ENCODE measurements at regions not wholly inside any gene's neighbourhood (a gene's known extent, or its start where the extent isn't known, plus 50 kb on each side); places are given as distances from the start of the nearest gene placed in this dataset.

DNA sequence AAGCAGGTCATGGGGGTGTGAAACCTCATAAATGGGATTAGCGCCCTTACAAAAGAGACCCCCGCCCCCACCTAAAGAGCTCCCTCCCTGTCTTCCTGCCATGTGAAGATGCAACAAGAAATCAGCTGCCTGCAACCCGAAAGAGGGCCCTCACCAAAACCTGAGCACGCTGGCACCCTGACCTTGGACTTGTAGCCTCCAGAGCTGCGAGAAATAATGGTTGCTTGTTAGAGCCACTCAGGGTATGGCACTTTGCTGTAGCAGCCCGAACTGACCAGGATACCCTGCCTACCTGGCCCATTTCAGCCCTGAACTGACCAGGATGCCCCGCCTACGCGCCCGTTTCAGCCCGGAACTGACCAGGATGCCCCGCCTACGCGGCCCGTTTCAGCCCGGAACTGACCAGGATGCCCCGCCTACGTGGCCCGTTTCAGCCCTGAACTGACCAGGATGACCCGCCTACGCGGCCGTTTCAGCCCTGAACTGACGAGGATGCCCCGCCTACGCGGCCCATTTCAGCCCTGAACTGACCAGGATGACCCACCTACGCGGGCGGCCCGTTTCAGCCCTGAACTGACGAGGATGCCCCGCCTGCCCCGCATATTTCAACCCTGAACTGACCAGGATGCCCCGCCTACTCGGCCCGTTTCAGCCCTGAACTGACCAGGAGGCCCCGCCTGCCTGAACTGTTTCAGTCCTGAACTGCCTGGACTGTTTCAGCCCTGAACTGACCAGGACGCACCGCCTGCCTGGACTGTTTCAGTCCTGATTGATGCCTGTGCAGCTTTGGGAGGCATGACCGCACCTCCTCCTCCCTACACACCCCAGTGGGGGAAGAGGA lies 120.0 kb downstream of the UQCRFS1 start:
- no peak for DNase-seq

DNA sequence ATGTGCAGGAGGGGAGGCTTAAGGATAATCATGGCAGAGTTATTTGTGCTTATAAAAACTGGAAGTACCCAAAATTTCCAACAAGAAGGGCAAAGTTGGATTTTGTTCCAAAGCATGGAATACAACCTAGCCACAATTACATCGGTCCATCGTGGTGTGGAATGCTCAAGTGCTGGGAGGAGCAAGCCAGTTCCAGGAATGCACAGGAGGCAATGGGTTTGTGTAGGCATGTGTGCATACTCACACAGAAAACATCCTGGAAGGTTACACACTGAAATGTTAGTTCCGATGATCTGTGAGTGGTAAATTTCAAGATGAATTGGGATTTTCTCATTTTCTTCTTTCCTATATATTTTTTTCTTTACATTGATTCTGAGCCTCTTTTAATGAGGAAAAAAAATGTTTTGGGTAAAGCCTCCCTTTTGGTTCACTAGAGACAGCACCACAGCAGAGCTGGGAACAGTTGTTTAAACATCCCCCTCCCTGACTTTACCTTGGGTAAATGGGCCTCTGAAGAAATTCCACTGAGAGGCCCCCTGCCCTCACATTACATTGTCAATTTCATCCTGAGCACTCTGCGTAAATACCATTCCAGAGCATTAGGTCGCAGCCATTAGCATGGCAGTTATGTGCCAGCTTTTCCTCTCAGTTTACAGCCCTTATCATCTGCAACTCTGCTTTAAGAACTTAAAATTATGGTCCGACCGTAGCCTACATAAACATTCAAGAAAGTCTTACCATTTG lies 122.0 kb downstream of the UQCRFS1 start:
- no peak for DNase-seq

DNA sequence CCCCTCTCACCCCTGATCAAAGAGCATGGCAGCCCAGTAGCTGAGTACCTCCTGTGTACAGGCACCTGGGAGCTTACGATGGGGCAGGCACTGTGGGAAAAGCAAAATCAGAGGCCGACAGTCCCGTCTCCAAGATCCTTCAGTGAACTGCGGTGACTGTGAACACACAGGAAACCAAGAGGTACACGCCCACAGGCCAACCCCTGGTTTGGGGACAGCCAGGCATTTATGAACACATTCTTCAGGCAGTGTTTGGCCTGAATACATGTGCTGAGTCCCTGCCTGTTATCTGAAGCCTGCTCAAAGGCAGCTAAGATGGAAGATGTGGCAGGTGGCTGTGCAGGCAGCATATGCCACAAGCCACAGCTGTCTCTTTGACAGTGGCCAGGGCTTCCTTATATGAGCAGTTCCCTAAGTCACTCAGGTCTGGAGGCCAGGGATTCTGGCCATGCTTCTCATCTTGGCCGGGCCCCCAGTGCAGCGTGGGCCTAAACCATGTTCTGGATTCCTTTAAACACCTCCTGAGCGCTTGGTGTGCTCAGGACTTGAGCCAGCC lies 123.6 kb downstream of the UQCRFS1 start:
- no peak for DNase-seq

DNA sequence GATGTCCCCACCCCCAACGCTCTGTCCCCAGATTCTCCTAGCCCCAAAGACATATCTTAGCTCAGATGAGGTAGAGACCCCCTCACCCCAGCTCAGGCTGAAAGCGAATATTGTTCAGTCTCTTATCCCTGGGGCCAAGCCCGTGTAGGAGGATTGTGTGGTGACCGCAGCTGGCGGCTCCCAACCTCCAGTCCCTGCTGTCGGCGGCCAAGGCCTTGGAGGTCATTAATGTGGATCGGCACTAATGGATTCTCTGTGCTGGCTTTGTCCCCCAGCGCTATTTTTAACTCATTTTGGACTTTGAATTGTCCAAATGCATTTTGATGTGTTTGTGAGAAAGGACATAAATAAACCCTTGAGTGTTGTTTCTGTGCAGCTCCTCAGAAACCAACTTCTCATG lies 124.2 kb downstream of the UQCRFS1 start:
- no peak for DNase-seq

DNA sequence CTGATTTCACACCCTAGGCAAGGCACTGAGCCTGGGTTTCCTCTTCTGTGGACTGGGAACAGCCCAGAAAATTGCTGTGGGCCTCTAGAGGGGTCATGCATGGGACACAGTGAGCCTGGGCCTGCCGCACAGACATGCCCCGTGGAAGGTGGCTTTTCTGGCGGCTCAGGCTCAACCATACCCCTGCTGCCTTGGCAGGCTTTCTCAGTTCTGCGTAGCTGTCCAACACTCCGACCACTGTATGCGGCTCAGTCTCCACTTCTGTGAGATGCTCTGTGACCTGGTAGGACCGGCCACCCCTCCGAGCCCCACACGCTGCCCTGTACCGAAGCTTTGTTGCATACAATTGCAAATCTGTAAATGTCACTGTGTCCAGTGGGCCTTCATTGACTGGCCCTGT lies 126.3 kb downstream of the UQCRFS1 start:
- DNase-seq = no peak

DNA sequence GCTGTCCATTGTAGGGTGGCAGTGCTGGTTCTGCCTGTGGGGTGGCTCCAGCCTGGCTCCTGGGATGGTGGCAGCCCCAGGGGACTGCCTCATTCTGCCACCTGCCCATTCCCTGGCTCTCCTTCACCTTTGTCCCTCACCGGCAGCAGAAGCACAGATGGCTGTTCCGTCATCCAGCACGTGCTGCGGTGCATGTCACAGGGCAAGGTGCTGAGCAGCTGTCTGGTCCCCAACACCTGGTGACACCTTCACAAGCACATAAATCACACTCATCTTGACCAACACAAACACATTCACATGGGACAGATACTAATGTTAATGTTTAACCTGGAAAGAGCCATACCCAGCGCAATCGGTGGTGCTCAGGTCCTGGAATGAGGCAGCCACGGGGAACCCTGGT lies 126.8 kb downstream of the UQCRFS1 start:
- no peak for DNase-seq

DNA sequence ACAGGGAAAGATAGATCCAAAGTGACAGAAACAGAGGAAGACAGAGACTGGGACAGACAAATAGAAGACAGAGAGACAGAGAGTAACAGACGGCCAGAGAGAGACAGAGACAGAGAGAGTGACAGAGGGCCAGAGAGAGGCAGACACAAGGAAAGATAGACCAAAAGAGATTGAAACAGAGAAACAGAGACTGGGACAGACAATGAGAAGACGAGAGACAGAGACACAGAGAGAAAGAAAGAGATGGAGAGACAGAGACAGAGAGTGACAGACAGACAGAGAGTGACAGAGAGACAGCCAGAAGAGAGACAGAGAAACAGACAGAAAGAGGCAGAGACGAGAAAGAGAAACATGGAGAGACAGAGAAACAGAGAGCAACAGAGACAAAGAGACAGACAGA lies 127.3 kb downstream of the UQCRFS1 start:
- no peak for DNase-seq

DNA sequence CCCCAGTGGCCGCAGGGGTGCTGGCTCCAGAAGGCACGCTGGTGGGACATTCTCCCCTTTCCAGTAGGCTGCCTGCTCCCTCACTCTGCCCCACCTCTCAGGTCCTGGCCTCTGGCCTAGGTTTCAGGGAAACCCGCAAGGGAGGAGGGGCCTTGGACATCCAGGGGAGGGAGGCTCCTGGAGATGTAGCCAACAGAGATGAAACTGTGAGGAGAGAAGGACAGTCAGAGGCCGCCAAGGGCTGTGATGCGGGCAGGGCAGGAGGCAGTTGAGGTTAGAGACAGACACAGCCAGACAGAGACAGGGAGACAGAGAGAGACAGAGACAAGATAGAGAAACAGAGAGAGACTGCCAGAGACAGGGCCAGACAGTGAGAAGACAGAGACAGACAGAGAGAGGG lies 127.7 kb downstream of the UQCRFS1 start:
- DNase-seq = no peak

DNA sequence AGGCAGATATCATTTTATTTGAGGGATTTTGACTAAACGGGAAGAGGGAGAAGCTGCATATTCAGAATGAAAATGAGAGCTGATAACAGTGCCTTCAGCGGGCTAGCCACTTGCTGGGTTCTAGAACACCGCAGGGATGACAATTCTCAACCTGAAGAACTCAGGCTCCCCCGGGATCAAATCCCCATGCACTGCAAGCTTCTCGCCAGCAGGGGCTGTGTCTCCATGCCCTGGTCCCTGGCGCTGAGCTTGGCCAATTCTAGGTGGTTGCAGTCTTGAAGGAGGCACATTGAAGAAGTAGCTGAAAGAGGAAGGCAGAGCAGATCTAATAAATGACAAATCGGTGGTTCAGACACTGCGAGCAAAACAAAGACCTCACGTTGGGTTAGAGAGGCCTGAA lies 128.7 kb downstream of the UQCRFS1 start:
- DNase-seq = no peak

DNA sequence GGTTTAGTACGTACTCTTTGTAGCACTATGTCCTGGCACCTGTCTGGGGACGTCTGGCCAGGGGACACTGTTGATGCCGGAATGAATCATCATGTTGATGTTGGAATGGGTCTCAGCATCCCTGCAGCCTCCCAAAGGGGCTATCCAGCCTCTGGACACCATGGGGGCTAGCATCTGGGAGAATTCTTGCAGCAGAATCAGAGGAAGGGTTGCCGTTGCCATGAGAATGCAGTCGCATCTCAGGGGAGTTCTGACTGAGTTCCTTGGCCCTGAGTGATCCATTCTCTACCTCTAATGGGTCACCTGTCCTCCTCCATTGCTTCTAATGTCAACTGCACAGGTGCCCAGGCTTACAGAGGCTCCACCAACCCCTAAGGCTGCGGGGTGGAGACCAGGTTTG lies 129.1 kb downstream of the UQCRFS1 start:
- no peak for DNase-seq

DNA sequence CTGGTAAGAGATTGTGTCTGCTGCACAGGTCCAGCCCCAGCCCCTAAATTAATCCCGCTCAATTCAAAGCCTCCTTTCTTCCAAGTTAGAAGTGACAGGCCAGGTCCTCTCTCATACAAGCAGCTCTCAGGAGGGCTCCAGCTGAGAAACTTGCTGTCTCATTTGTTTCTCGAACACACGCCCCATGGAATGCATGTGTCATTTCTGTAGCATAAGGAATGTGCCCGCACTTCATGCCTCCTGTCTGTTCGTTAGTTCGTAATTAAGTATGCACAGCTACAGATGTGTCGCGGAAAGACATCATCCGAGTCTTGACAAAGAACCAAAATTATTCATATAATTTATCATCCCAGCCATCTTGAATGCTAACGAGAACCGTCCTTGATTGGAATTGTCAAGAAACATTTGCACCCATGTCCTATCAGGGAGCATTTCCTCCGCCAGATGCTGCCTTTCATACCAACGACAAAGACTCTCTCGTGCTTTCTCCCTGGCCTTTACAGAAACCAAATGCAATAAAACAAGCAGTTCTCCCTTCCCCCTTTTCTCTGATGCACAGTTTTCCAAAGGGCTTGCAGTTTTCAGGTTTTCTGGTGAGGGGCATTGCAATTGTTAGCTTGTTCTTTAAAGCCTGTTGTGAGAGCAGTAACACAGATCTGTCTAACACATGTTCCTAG lies 133.5 kb downstream of the UQCRFS1 start:
- no peak for DNase-seq

DNA sequence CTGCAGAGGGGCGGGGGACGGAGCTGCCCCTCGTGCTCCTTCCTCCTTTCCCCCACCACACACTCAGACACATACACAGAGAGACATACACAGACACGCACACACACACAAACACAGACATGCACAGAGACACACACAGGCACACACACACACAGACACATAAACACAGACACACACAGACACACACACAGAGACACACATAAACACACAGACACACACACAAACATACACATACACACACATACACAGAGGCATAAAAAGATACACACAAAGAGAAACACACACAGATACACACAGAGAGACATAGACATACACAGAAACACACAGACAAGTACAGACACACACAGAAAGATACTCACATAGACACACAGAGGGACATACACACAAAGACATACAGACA lies 136.0 kb downstream of the UQCRFS1 start:
- no peak for DNase-seq

DNA sequence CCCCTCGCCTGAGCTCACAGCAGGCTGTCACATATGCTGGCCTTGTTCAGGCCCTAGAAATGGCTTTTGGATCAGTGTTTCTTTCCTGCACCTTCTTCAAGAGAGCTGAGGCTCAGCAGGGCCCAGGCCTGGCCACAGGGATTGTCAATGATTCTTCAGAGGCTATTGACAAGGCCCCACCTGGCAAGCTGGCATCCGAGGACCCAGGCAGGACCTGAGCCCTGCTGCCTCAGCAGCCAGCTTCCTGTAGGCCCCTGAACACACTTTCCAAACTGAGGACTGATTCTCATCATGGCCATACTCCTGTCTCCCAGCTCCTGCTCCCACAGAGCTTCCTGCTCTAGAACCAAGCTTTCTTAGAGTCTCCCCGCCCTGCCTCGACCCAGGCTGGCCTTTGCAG lies 136.8 kb downstream of the UQCRFS1 start:
- DNase-seq = no peak

DNA sequence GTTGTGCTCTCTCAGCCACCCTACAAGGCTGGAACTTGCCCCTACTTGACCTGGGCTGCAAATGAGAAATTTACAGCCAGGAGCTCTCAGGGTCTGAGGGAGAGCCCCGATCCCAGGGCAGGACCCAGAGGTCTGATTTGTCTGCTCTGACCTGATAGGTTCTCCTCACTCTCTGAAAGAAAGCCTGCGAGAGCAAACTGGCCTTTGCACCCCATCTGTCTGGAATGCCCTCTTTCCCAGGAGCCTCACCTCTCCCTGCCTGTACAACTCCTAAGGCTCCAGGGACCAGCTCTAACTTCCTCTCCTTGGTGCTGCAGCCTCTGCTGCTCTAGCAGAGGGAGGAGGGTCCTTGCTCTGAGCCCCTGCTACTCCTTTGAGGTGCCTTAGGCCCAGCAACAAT lies 137.8 kb downstream of the UQCRFS1 start:
- no peak for DNase-seq

DNA sequence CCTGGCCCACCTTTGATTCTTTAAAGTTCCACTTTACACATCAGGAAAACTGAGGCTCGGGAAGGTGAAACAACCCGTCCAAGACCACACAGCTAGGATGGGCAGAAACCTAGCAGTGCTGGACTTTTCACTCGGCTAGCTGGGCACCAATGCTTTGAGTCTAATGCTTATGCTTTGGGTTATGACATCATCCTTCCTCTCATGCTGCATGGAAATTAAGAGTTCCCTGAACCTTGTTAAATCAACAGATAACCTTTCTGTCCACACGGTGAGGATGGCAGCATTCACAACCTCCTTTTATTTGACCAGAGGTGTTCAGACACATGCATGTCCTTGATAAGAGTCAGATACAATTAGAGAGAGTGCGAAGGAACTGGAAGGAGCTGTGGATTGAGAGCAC lies 138.4 kb downstream of the UQCRFS1 start:
- no peak for DNase-seq

DNA sequence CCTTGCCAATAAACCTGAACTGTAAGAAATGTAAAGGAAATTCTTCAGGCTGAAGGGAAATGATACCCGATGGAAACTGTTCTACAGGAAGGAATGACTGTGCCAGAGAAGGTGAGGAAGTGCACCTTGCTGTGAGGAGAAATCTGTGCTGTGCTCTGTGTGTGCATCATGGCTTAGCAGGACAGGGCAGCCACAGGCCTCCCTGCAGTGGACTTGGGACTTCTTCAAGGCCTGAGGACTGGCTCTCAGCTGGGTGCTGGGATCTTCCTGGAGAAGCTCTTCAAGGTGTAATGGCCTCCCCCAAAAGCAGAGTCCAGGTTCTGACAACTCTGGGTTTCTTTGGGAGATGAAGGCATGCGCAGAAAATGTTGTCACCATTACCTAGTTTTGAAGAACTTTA lies 145.1 kb downstream of the UQCRFS1 start:
- DNase-seq = no peak

DNA sequence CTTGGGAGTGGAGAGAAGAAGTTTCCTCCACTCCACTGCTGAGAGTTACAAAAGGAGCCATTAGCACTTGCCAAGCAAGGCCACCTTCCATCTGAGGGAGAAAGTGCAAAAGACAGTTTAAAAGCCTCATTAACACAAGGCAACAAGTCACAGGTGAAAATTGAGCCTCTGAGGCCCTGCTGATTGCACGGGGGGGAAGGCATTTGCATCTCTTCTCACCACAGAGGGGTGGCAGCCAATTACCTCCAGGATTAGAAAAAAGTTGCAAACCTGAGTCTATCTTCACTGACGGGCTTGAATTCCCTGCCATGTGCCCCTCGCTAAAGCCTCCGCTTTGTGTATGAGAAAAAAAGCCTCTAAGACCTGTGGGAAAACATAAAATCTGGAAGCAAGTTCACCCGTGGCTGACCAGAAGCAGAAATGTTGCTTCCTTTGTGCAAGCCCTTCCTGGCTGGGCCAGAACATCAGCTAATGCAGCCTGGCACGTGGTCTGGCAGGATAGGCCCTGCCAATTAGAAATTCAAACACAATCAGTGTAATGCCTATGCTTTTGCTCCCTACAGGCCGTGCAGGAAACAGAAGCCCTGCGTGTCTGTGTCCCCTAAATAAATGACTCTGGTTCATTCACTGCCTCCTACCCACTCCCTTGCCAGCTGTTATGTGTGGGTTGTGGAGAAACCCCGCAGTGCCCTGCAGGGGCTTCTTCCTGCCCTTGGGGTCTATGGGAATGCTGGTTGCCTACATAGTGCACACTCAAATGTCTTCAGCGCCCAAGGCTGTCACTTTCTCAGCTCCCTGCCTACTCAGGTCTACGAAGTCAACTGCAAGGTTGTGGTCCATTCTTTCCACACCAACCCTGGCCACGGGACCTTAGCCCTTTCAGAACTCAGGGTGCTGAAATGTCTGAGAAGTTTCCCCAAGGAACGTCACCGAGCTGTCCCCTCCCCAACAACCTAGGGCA lies 150.2 kb downstream of the UQCRFS1 start:
- DNase-seq = no peak

DNA sequence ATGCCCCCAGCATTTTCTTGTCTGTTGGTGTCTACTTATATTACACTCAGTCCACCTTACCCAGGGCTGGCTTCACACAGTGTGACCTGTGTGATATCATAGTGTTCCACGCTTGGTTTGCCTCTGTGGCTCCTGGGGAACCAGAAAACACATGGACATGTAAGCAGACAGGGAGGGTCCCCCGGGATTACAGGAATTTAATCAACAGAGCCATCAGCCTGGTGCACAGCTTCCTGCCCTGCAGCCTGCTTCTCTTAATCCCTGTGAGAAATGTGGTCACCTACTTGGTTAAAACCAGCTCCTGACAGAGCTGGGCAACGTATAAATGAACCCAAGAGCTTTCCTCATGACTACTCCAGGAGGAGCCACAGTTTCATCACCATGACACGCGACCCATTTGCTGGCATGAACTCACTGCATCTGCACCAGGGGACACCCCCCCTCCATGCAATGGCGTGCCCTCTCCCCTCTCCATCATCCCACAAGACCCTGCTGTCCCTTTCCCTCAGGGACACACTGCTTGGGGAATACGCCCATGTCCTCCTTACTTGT lies 152.1 kb downstream of the UQCRFS1 start:
- DNase-seq = no peak

DNA sequence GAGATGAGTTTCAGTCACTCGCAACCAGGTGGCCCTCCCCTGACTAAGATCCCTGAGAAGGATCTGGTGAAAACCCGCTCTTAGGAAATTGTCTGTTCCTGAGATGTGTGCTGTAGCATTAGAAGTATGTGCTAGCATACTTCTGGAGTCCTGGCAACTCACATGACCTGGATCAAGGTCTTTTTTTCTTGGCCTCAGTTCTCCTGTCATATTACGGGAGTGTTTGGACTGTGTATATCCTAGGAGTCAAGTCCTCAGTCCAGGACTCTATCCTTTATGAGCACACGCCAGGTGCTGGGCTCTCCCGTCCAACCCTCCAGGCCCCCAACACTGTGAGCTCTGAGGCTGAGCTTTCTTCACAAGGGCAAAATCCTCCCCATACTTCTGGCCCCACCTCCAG lies 156.4 kb downstream of the UQCRFS1 start:
- no peak for DNase-seq

DNA sequence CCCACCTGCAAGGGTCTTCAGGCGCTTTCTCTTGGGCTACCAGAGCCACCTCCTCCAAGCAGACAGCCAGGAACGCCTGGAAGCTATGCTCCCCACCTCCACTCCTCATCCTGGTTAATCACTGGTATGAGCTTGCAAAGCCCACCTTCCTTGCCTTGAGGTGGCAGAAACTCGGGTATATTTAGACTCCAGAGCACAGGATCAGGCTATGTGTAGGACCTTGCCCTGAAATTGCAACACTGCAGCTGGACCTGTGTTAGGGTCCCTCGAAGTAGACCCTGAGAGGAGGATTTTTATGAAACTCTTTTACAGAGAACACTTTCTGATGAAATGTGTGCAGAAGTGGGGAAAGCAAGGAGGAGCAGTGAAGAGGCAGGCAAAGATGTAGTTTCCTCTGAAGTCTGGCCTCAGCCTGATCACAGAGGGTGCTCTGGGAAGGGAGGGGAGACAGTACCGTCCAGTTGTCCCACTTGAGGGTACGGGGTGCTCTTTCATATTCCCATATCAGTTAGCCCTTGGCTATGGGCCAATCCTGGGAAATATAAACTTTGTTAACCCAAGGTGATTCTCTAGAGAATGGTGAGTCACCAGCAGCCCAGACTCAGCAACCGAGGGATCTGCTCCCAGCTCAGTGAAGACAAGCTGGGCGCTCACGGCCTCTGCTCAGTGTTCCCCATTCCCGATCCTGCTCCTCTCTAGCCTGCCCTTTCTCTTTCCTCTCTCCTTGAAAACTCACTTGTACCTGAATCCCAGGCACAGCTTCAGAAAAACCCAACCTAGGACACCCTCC lies 157.9 kb downstream of the UQCRFS1 start:
- no peak for DNase-seq

DNA sequence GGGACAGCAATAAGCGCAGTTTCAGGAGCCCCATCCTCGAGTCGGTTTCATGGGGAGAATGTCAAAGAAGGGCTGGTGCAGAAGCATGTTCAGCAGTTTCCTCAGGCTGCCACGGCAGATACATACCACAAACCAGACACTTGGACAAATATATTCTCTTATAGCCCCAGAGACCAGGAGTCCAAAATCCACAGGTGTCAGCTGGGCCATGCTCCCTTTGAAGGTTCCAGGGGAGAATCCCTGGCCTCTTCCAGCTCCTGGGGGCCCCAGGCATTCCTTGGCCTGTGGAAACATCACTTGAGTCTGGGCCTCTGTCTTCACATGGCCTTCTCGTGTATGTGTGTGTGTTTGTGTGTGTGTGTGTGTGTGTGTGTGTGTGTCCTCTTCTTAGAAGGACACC lies 164.1 kb downstream of the UQCRFS1 start:
- no peak for DNase-seq

Measured in activated CD4-positive, alpha-beta T cell treated with anti-CD3 and anti-CD28 coated beads for 1 hour (primary cell).